ENCODE measurements at regions not wholly inside any gene's neighbourhood (a gene's known extent, or its start where the extent isn't known, plus 50 kb on each side); places are given as distances from the start of the nearest gene placed in this dataset.

- TF ChIP-seq ZNF274 (IDR thresholded peaks at IDR 0.05; ENCODE audit: borderline replicate concordance, extremely low read depth, low read length) = no peak
- TF ChIP-seq USF2 (IDR thresholded peaks at IDR 0.05; ENCODE audit: low read length) = no peak
- TF ChIP-seq POU5F1 (IDR thresholded peaks at IDR 0.05; ENCODE audit: low read depth, low read length) = no peak
- no peak for TF ChIP-seq CEBPB (IDR thresholded peaks at IDR 0.05; ENCODE audit: low read depth, low read length)
- TF ChIP-seq BCL11A (IDR thresholded peaks at IDR 0.05; ENCODE audit: low read depth in 2 of 2, low read length in 2 of 2) = no peak
- no peak for TF ChIP-seq PHF8 (conservative IDR thresholded peaks at IDR 0.05; ENCODE audit: low read depth, low read length)
- no peak for TF ChIP-seq SP4 (IDR thresholded peaks at IDR 0.05; ENCODE audit: low read length)
- TF ChIP-seq RFX5 (IDR thresholded peaks at IDR 0.05; ENCODE audit: borderline replicate concordance, low read depth, low read length) = no peak
- no peak for TF ChIP-seq FOSL1 (IDR thresholded peaks at IDR 0.05; ENCODE audit: insufficient read depth, low read depth, low read length)
Observed at GRCh38 chr19:42662712-42663111, 68.0 kb upstream of the CEACAM8 start (continued).
